ENCODE measurements at regions not wholly inside any gene's neighbourhood (a gene's known extent, or its start where the extent isn't known, plus 50 kb on each side); places are given as distances from the start of the nearest gene placed in this dataset.
"Not testable (repeated sequence)": the region's sequence is repeated elsewhere in the genome, so short reads cannot be mapped to it uniquely, and the experiment has no call there.

DNA sequence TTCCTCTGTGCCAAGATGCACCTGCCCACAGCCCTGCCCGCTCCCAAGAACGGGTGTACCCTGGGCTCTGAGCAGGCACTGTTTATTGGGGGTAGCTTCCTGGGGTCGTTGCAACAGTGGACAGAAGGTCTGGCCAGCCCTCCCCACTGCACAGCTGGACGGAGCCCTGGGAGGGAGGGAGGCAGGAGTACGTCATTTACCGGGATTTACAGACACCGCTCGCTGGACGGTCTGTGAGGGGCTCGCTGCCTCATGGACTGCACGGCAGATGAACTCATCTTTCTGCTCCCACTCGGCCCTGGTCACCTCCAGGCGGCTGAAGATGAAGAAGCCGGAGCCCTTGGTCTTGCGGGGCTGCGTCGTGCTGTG is 195.2 kb downstream of the TMEM121 start:
- H3K27ac ChIP-seq (ENCODE audit: low read depth, low read length); H3K36me3 ChIP-seq (ENCODE audit: control insufficient read depth, insufficient read depth, low read length); H3K9me3 ChIP-seq (ENCODE audit: control insufficient read depth, insufficient read depth, low read length); H3K4me1 ChIP-seq (ENCODE audit: control insufficient read depth, insufficient read depth, low read length); H3K9ac ChIP-seq (ENCODE audit: low read depth, low read length); H3K27me3 ChIP-seq (ENCODE audit: control insufficient read depth, insufficient read depth, low read length); H3K4me3 ChIP-seq (ENCODE audit: low read depth, low read length): not testable (repeated sequence)

- H3K27ac ChIP-seq (ENCODE audit: low read depth, low read length); H3K4me1 ChIP-seq (ENCODE audit: control insufficient read depth, insufficient read depth, low read length); H3K9ac ChIP-seq (ENCODE audit: low read depth, low read length); H3K9me3 ChIP-seq (ENCODE audit: control insufficient read depth, insufficient read depth, low read length); H3K27me3 ChIP-seq (ENCODE audit: control insufficient read depth, insufficient read depth, low read length); H3K4me3 ChIP-seq (ENCODE audit: low read depth, low read length); H3K36me3 ChIP-seq (ENCODE audit: control insufficient read depth, insufficient read depth, low read length): not testable (repeated sequence)
Measured at GRCh38 chr14:105721996-105722709, 195.8 kb downstream of the TMEM121 start.

DNA sequence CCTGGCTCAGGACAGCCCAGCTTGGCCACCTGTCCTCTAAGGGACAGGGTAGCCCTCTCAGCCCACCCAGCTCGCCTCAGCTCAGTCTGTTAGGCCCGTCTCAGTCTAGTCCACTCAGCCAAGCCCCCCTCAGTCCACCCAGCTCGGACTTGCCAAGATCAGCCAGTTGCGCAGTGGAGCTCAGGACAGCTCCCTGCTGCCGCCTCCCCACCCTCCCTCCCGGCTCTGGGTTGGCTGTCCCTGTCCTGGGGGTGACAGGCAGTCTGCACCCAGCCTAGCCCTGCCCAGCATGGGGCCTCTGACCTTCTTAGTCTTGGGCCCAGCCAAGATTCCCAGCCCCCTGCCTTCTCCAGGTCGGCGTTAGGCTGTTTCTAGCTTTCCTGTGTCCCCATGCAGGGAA is 196.9 kb downstream of the TMEM121 start:
- not testable (repeated sequence) for H3K27me3 ChIP-seq (ENCODE audit: control insufficient read depth, insufficient read depth, low read length); H3K9ac ChIP-seq (ENCODE audit: low read depth, low read length); H3K36me3 ChIP-seq (ENCODE audit: control insufficient read depth, insufficient read depth, low read length); H3K4me3 ChIP-seq (ENCODE audit: low read depth, low read length); H3K27ac ChIP-seq (ENCODE audit: low read depth, low read length); H3K4me1 ChIP-seq (ENCODE audit: control insufficient read depth, insufficient read depth, low read length)
- H3K9me3 ChIP-seq (ENCODE audit: control insufficient read depth, insufficient read depth, low read length) = peaks cover 12% of the 10 kb centered on the region

- H3K27ac ChIP-seq (ENCODE audit: low read depth, low read length); H3K4me3 ChIP-seq (ENCODE audit: low read depth, low read length); H3K36me3 ChIP-seq (ENCODE audit: control insufficient read depth, insufficient read depth, low read length); H3K4me1 ChIP-seq (ENCODE audit: control insufficient read depth, insufficient read depth, low read length); H3K9ac ChIP-seq (ENCODE audit: low read depth, low read length); H3K27me3 ChIP-seq (ENCODE audit: control insufficient read depth, insufficient read depth, low read length): not testable (repeated sequence)
- H3K9me3 ChIP-seq (ENCODE audit: control insufficient read depth, insufficient read depth, low read length) = peaks cover 13% of the 10 kb centered on the region
Measured at GRCh38 chr14:105723776-105724175, 197.4 kb downstream of the TMEM121 start.

- not testable (repeated sequence) for H3K36me3 ChIP-seq (ENCODE audit: control insufficient read depth, insufficient read depth, low read length); H3K4me3 ChIP-seq (ENCODE audit: low read depth, low read length); H3K27me3 ChIP-seq (ENCODE audit: control insufficient read depth, insufficient read depth, low read length); H3K9ac ChIP-seq (ENCODE audit: low read depth, low read length); H3K4me1 ChIP-seq (ENCODE audit: control insufficient read depth, insufficient read depth, low read length); H3K27ac ChIP-seq (ENCODE audit: low read depth, low read length)
- peaks cover 43% of the 10 kb centered on the region for H3K9me3 ChIP-seq (ENCODE audit: control insufficient read depth, insufficient read depth, low read length)
Measured at GRCh38 chr14:105729825-105730368, 203.5 kb downstream of the TMEM121 start.

- H3K4me1 ChIP-seq (ENCODE audit: control insufficient read depth, insufficient read depth, low read length); H3K27me3 ChIP-seq (ENCODE audit: control insufficient read depth, insufficient read depth, low read length); H3K9ac ChIP-seq (ENCODE audit: low read depth, low read length): not testable (repeated sequence)
Measured at GRCh38 chr14:105730731-105731130, 204.3 kb downstream of the TMEM121 start.

GRCh38 chr14:105731221-105731985 is 205.0 kb downstream of the TMEM121 start:
- not testable (repeated sequence) for H3K9ac ChIP-seq (ENCODE audit: low read depth, low read length); H3K27ac ChIP-seq (ENCODE audit: low read depth, low read length)
- H3K9me3 ChIP-seq (ENCODE audit: control insufficient read depth, insufficient read depth, low read length) = peaks cover 43% of the 10 kb centered on the region

More at GRCh38 chr14:105730731-105731130, 204.3 kb downstream of the TMEM121 start:
- H3K36me3 ChIP-seq (ENCODE audit: control insufficient read depth, insufficient read depth, low read length); H3K4me3 ChIP-seq (ENCODE audit: low read depth, low read length); H3K27ac ChIP-seq (ENCODE audit: low read depth, low read length): not testable (repeated sequence)
- peaks cover 43% of the 10 kb centered on the region for H3K9me3 ChIP-seq (ENCODE audit: control insufficient read depth, insufficient read depth, low read length)

GRCh38 chr14:105733081-105734065 is 207.0 kb downstream of the TMEM121 start:
- H3K9me3 ChIP-seq (ENCODE audit: control insufficient read depth, insufficient read depth, low read length) = peaks cover 46% of the 10 kb centered on the region
- H3K27ac ChIP-seq (ENCODE audit: low read depth, low read length) = no peak overlapping the region
- H3K27me3 ChIP-seq (ENCODE audit: control insufficient read depth, insufficient read depth, low read length) = no peaks in the 10 kb centered on the region
- no peaks in the 10 kb centered on the region for H3K36me3 ChIP-seq (ENCODE audit: control insufficient read depth, insufficient read depth, low read length)
- no peaks in the 10 kb centered on the region for H3K4me1 ChIP-seq (ENCODE audit: control insufficient read depth, insufficient read depth, low read length)
- H3K4me3 ChIP-seq (ENCODE audit: low read depth, low read length) = no peak overlapping the region
- H3K9ac ChIP-seq (ENCODE audit: low read depth, low read length) = no peak overlapping the region

More at GRCh38 chr14:105731221-105731985, 205.0 kb downstream of the TMEM121 start:
- not testable (repeated sequence) for H3K27me3 ChIP-seq (ENCODE audit: control insufficient read depth, insufficient read depth, low read length); H3K4me3 ChIP-seq (ENCODE audit: low read depth, low read length); H3K4me1 ChIP-seq (ENCODE audit: control insufficient read depth, insufficient read depth, low read length); H3K36me3 ChIP-seq (ENCODE audit: control insufficient read depth, insufficient read depth, low read length)

- not testable (repeated sequence) for H3K4me3 ChIP-seq (ENCODE audit: low read depth, low read length); H3K36me3 ChIP-seq (ENCODE audit: control insufficient read depth, insufficient read depth, low read length); H3K27ac ChIP-seq (ENCODE audit: low read depth, low read length); H3K9ac ChIP-seq (ENCODE audit: low read depth, low read length); H3K27me3 ChIP-seq (ENCODE audit: control insufficient read depth, insufficient read depth, low read length); H3K4me1 ChIP-seq (ENCODE audit: control insufficient read depth, insufficient read depth, low read length)
- H3K9me3 ChIP-seq (ENCODE audit: control insufficient read depth, insufficient read depth, low read length) = peaks cover 51% of the 10 kb centered on the region
Measured at GRCh38 chr14:105734241-105734640, 207.9 kb downstream of the TMEM121 start.

- not testable (repeated sequence) for H3K4me3 ChIP-seq (ENCODE audit: low read depth, low read length); H3K27me3 ChIP-seq (ENCODE audit: control insufficient read depth, insufficient read depth, low read length); H3K36me3 ChIP-seq (ENCODE audit: control insufficient read depth, insufficient read depth, low read length); H3K4me1 ChIP-seq (ENCODE audit: control insufficient read depth, insufficient read depth, low read length); H3K27ac ChIP-seq (ENCODE audit: low read depth, low read length); H3K9ac ChIP-seq (ENCODE audit: low read depth, low read length)
- peaks cover 41% of the 10 kb centered on the region for H3K9me3 ChIP-seq (ENCODE audit: control insufficient read depth, insufficient read depth, low read length)
Measured at GRCh38 chr14:105736331-105736730, 209.9 kb downstream of the TMEM121 start.
